SK-N-SH (cell line): ENCODE measurements at regions not wholly inside any gene's neighbourhood (a gene's known extent, or its start where the extent isn't known, plus 50 kb on each side); places are given as distances from the start of the nearest gene placed in this dataset.

Source experiments
- CTCF ChIA-PET: fragments of 300-600, 350-600 bp; formaldehyde crosslinking; extraction: SDS; loops from one replicate; lab custom pipeline; 2021; lab: Yijun Ruan, JAX
- POLR2A ChIA-PET: fragments of 350-600 bp; sonication (Branson Sonifier 250); formaldehyde crosslinking; extraction: SDS; loops from one replicate; lab custom pipeline; 2020; ENCODE audit warnings: antibody characterized with exemption, inconsistent platforms; lab: Yijun Ruan, JAX
- DNase-seq: peaks from one replicate; pipeline ENCODE4 v3.0.0; 2012
- H2AFZ ChIP-seq: fragments of 200-600 bp; sonication (generic); 2 replicates; pipeline ENCODE4 v1.8.1; 2016; ENCODE audit warnings: antibody characterized with exemption, mild to moderate bottlenecking, low read depth
- H3F3A ChIP-seq: fragments of 200-600 bp; sonication (generic); replicated peaks from 2 replicates; pipeline ENCODE3; 2016; ENCODE audit warnings: antibody characterized with exemption, mild to moderate bottlenecking; ENCODE audit not compliant: insufficient read depth
- H3K27ac ChIP-seq, 2 experiments: fragments of 200-500 bp in 1 of 2; fragments of 200-600 bp in 1 of 2; sonication (Bioruptor generic) in 1 of 2; sonication (generic), shearing (Covaris generic) in 1 of 2; 2 replicates each; pipeline versions ENCODE4 v1.5.1 to v1.6.1; 2014 to 2016; ENCODE audit warnings: low read depth in 2 of 2, inconsistent platforms in 1 of 2, low read length in 1 of 2, mild to moderate bottlenecking in 1 of 2, mixed read lengths in 1 of 2
- H3K27me3 ChIP-seq: fragments of 200-600 bp; sonication (generic), shearing (Covaris generic); 2 replicates; pipeline ENCODE4 v1.6.1; 2016; ENCODE audit warnings: mixed run types; ENCODE audit not compliant: insufficient read depth
- H3K36me3 ChIP-seq, 2 experiments: fragments of 200-500 bp in 1 of 2; fragments of 200-600 bp in 1 of 2; sonication (Bioruptor generic) in 1 of 2; sonication (generic) in 1 of 2; replicated peaks in 1 of 2; 2 replicates each; pipeline versions ENCODE3 to v1.5.1; 2014 to 2016; ENCODE audit warnings: low read length in 1 of 2, mild to moderate bottlenecking in 1 of 2; ENCODE audit not compliant: insufficient read depth in 2 of 2, control insufficient read depth in 1 of 2
- H3K4me1 ChIP-seq, 2 experiments: fragments of 200-500 bp in 1 of 2; fragments of 200-600 bp in 1 of 2; sonication (Bioruptor generic) in 1 of 2; sonication (generic), shearing (Covaris generic) in 1 of 2; 2 replicates each; pipeline versions ENCODE4 v1.5.1 to v1.6.1; 2014 to 2016; ENCODE audit warnings: low read depth in 1 of 2, low read length in 1 of 2, mixed run types in 1 of 2; ENCODE audit not compliant: insufficient read depth in 2 of 2, control insufficient read depth in 1 of 2
- H3K4me2 ChIP-seq: fragments of 200-600 bp; sonication (generic), shearing (Covaris generic); 2 replicates; pipeline ENCODE4 v1.6.1; 2017; ENCODE audit warnings: mixed run types
- H3K4me3 ChIP-seq, 2 experiments: fragments of 200-500 bp in 1 of 2; fragments of 200-600 bp in 1 of 2; sonication (Bioruptor generic) in 1 of 2; sonication (generic), shearing (Covaris generic) in 1 of 2; 2 replicates each; pipeline versions ENCODE4 v1.5.1 to v1.8.1; 2014 to 2016; ENCODE audit warnings: low read depth in 2 of 2, inconsistent platforms in 1 of 2, low read length in 1 of 2, mild to moderate bottlenecking in 1 of 2, mixed read lengths in 1 of 2, moderate library complexity in 1 of 2
- H3K79me2 ChIP-seq: fragments of 200-600 bp; sonication (generic); 2 replicates; pipeline ENCODE4 v1.8.1; 2017; ENCODE audit warnings: mild to moderate bottlenecking; ENCODE audit not compliant: insufficient read depth
- H3K9ac ChIP-seq: fragments of 200-600 bp; sonication (generic); 2 replicates; pipeline ENCODE4 v1.6.1; 2017; ENCODE audit warnings: mixed run types
- H3K9me2 ChIP-seq: fragments of 200-600 bp; sonication (generic); 2 replicates; pipeline ENCODE4 v1.6.1; 2017; ENCODE audit warnings: mixed run types
- H3K9me3 ChIP-seq: fragments of 200-600 bp; sonication (generic); 2 replicates; pipeline ENCODE4 v1.6.1; 2017; ENCODE audit warnings: mixed run types, mild to moderate bottlenecking, moderate library complexity
- H4K20me1 ChIP-seq: fragments of 200-600 bp; sonication (generic); 2 replicates; pipeline ENCODE4 v1.6.1; 2017; ENCODE audit warnings: mild to moderate bottlenecking, mixed run types; ENCODE audit not compliant: insufficient read depth
- FOSL2 ChIP-seq: IDR thresholded peaks from 2 replicates; pipeline ENCODE4 v1.4.0; 2012; ENCODE audit warnings: low read depth, mild to moderate bottlenecking, moderate library complexity, borderline replicate concordance
- FOXM1 ChIP-seq: IDR thresholded peaks from 2 replicates; pipeline ENCODE4 v1.4.0; 2012; ENCODE audit warnings: low read depth, mild to moderate bottlenecking
- JUND ChIP-seq: IDR thresholded peaks from 2 replicates; pipeline ENCODE4 v1.4.0; 2012
- MEF2A ChIP-seq: IDR thresholded peaks from 2 replicates; pipeline ENCODE4 v1.4.0; 2012; ENCODE audit warnings: low read depth, borderline replicate concordance
- NFIC ChIP-seq: IDR thresholded peaks from 2 replicates; pipeline ENCODE4 v1.4.0; 2012; ENCODE audit warnings: borderline replicate concordance
- PBX3 ChIP-seq: IDR thresholded peaks from 2 replicates; pipeline ENCODE4; 2012
- POLR2AphosphoS5 ChIP-seq: IDR thresholded peaks from 2 replicates; pipeline ENCODE4 v1.6.1; 2012; ENCODE audit warnings: low read depth, low read length
- RAD21 ChIP-seq: IDR thresholded peaks from 2 replicates; pipeline ENCODE4 v1.6.1; 2012; ENCODE audit warnings: mild to moderate bottlenecking, low read length
- SIN3A ChIP-seq: IDR thresholded peaks from 2 replicates; pipeline ENCODE4 v1.6.1; 2012; ENCODE audit warnings: low read depth, mild to moderate bottlenecking, low read length, moderate library complexity, borderline replicate concordance
- TEAD4 ChIP-seq: IDR thresholded peaks from 2 replicates; pipeline ENCODE4 v1.4.0; 2012; ENCODE audit warnings: mild to moderate bottlenecking, borderline replicate concordance; ENCODE audit not compliant: insufficient read depth
- WGBS: methylation state at CpG from one replicate; pipeline ENCODE4 v1.1.6; 2017; ENCODE audit warnings: low lambda C conversion rate; 5-methylcytosine and 5-hydroxymethylcytosine counted together
- TF ChIP-seq, protein P1 (sequence below): IDR thresholded peaks from 2 replicates; pipeline ENCODE4 v1.4.0; 2012; ENCODE audit warnings: low read depth, borderline replicate concordance
- TF ChIP-seq, protein P2 (sequence below): fragments of 150-350 bp; IDR thresholded peaks from 2 replicates; pipeline ENCODE4 v1.6.1; 2017; ENCODE audit warnings: antibody characterized with exemption, low read length, low read depth, borderline replicate concordance
- TF ChIP-seq, protein P3 (sequence below): IDR thresholded peaks from 2 replicates; pipeline ENCODE4 v1.4.0; 2012; ENCODE audit warnings: low read depth, borderline replicate concordance
- TF ChIP-seq, protein P4 (sequence below): IDR thresholded peaks from 2 replicates; pipeline ENCODE4 v1.6.1; 2012; ENCODE audit warnings: mild to moderate bottlenecking, low read depth, low read length, moderate library complexity

DNA sequence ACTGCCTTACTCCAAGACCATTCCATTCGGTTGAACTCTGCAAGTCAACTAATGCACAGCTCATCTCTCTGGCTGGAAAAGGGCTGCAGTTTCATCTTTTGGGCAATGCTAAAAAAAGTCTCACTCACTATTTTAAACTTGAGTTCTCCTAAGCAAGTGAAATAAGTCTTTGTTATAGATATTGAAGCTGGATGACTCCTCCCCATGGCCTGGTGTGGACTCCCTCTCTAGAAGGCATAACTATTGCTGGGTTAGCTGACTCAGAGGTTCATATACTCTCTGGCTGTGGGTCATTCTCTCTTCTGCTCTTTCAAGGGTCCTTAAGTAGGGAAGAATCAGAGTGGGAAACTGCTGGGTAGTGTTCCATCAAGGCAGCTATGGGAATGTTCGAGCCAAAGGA, 88.0 kb downstream of the XCL2 start:
- Histone ChIP-seq H3K9me3 (0 out of 2 replicates have a peak, but pooled peaks cover 8% of the 10 kb centered on the region), H3K27me3 (no peaks in the 10 kb centered on the region), H4K20me1 (no peaks in the 10 kb centered on the region), H2AFZ (no peak overlapping the region), H3K9me2 (no peaks in the 10 kb centered on the region), H3K9ac (no peak overlapping the region), H3F3A (peaks cover 16% of the 10 kb centered on the region), H3K36me3 (no peaks in the 10 kb centered on the region), H3K79me2 (no peaks in the 10 kb centered on the region), H3K27ac (peak overlapping the region; percentile 37 to 91; a peak in 3 of 4 replicates), H3K4me1 (peaks cover 2 to 15% of the 10 kb centered on the region in 2 experiments), H3K4me3 (no peak overlapping the region), H3K4me2 (no peak overlapping the region)
- ChIA-PET CTCF (interaction anchor here (1.1 to 9.2 kb wide), 2 partner anchors 15 to 113 kb away, joined by 3 to 70 read pairs; no protein-coding TSS in a partner anchor), POLR2A (no interaction called here)
- DNase-seq = no peak
- 74% methylated on average over 2 of the region's 2 CpGs for WGBS
- TF ChIP-seq, protein P1, sequence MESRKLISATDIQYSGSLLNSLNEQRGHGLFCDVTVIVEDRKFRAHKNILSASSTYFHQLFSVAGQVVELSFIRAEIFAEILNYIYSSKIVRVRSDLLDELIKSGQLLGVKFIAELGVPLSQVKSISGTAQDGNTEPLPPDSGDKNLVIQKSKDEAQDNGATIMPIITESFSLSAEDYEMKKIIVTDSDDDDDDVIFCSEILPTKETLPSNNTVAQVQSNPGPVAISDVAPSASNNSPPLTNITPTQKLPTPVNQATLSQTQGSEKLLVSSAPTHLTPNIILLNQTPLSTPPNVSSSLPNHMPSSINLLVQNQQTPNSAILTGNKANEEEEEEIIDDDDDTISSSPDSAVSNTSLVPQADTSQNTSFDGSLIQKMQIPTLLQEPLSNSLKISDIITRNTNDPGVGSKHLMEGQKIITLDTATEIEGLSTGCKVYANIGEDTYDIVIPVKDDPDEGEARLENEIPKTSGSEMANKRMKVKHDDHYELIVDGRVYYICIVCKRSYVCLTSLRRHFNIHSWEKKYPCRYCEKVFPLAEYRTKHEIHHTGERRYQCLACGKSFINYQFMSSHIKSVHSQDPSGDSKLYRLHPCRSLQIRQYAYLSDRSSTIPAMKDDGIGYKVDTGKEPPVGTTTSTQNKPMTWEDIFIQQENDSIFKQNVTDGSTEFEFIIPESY = no peak
- TF ChIP-seq MEF2A = no peak
- TF ChIP-seq, protein P2, sequence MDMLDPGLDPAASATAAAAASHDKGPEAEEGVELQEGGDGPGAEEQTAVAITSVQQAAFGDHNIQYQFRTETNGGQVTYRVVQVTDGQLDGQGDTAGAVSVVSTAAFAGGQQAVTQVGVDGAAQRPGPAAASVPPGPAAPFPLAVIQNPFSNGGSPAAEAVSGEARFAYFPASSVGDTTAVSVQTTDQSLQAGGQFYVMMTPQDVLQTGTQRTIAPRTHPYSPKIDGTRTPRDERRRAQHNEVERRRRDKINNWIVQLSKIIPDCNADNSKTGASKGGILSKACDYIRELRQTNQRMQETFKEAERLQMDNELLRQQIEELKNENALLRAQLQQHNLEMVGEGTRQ = no peak
- TF ChIP-seq NFIC = no peak
- TF ChIP-seq PBX3 = no peak
- no peak for TF ChIP-seq POLR2AphosphoS5
- TF ChIP-seq FOXM1 = no peak
- TF ChIP-seq, protein P3, sequence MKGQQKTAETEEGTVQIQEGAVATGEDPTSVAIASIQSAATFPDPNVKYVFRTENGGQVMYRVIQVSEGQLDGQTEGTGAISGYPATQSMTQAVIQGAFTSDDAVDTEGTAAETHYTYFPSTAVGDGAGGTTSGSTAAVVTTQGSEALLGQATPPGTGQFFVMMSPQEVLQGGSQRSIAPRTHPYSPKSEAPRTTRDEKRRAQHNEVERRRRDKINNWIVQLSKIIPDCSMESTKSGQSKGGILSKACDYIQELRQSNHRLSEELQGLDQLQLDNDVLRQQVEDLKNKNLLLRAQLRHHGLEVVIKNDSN = no peak

DNA sequence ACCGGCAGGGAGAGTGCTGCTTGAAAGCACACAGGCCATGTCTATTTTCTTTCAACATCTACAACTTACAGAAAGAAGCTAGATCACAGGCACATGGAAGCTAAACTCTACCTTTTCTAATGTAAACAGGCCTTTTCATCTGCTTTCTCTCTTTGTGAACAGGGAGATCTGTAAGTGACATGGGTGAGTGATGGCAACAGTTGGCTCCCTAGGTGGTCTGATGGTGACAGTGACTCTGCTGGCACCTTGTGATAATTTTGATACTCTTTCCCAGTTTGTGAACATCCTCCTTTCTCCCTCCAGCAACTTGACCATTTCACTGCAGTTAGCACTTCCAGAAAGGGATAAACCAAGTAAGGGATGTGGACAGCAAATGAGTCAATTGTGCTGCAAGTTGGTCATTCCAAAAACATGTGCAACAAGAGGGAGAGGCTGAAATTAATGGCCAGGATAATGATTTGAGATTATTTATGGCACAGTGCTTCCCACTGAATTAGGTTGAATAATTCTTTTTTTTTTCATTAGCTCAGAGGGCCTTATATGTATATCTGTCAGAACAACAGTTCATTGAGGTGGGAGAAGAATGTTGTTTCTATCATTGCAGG, 89.5 kb downstream of the XCL2 start:
- H4K20me1 ChIP-seq = no peaks in the 10 kb centered on the region
- ChIA-PET POLR2A (no interaction called here), CTCF (interaction anchor here (0.8 to 9.2 kb wide), 3 partner anchors 13 to 112 kb away, joined by 3 to 70 read pairs (median 4); no protein-coding TSS in a partner anchor)
- peaks cover 2 to 15% of the 10 kb centered on the region in 2 experiments for H3K4me1 ChIP-seq
- H3K27ac ChIP-seq = peak overlapping the region; percentile 37 to 91
- no peaks in the 10 kb centered on the region for H3K79me2 ChIP-seq
- no peak overlapping the region for H3K4me3 ChIP-seq
- H3K9me2 ChIP-seq = no peaks in the 10 kb centered on the region
- H3K9ac ChIP-seq = no peak overlapping the region
- WGBS = 95% methylated on average over 1 of the region's 1 CpG
- H3K27me3 ChIP-seq = no peaks in the 10 kb centered on the region
- H3K4me2 ChIP-seq = no peak overlapping the region
- H2AFZ ChIP-seq = no peak overlapping the region; the same call in 1 of the 2 replicates
- no peaks in the 10 kb centered on the region for H3K9me3 ChIP-seq
- DNase-seq = no peak
- no peaks in the 10 kb centered on the region for H3K36me3 ChIP-seq
- H3F3A ChIP-seq = peaks cover 16% of the 10 kb centered on the region
- TF ChIP-seq, protein P4, sequence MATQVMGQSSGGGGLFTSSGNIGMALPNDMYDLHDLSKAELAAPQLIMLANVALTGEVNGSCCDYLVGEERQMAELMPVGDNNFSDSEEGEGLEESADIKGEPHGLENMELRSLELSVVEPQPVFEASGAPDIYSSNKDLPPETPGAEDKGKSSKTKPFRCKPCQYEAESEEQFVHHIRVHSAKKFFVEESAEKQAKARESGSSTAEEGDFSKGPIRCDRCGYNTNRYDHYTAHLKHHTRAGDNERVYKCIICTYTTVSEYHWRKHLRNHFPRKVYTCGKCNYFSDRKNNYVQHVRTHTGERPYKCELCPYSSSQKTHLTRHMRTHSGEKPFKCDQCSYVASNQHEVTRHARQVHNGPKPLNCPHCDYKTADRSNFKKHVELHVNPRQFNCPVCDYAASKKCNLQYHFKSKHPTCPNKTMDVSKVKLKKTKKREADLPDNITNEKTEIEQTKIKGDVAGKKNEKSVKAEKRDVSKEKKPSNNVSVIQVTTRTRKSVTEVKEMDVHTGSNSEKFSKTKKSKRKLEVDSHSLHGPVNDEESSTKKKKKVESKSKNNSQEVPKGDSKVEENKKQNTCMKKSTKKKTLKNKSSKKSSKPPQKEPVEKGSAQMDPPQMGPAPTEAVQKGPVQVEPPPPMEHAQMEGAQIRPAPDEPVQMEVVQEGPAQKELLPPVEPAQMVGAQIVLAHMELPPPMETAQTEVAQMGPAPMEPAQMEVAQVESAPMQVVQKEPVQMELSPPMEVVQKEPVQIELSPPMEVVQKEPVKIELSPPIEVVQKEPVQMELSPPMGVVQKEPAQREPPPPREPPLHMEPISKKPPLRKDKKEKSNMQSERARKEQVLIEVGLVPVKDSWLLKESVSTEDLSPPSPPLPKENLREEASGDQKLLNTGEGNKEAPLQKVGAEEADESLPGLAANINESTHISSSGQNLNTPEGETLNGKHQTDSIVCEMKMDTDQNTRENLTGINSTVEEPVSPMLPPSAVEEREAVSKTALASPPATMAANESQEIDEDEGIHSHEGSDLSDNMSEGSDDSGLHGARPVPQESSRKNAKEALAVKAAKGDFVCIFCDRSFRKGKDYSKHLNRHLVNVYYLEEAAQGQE = peak; percentile 87
- TF ChIP-seq FOSL2 (peak; percentile 87; the same call in 1 of the 2 replicates), TEAD4 (peak; percentile 73; the same call in 1 of the 2 replicates), POLR2AphosphoS5 (peak; percentile 31; the same call in 1 of the 2 replicates), SIN3A (no peak), RAD21 (no peak), NFIC (peak; percentile 76; the same call in 1 of the 2 replicates), JUND (peak; percentile 87)
- TF ChIP-seq, protein P1 = peak; percentile 32; the same call in 1 of the 2 replicates
